Fibroblast of skin of scalp (primary cell): ENCODE measurements at regions not wholly inside any gene's neighbourhood (a gene's known extent, or its start where the extent isn't known, plus 50 kb on each side); places are given as distances from the start of the nearest gene placed in this dataset.
"Not testable (repeated sequence)": the region's sequence is repeated elsewhere in the genome, so short reads cannot be mapped to it uniquely, and the experiment has no call there.

Experiments
- DNase-seq: peaks from one replicate; pipeline ENCODE4 v3.0.0-alpha.2; 2013

GRCh38 chr5:116824751-116825438, 250.3 kb upstream of the SEMA6A start:
- DNase-seq = no peak

- no peak for DNase-seq
Observed at GRCh38 chr5:116814626-116815385, 240.2 kb upstream of the SEMA6A start.

GRCh38 chr5:116813906-116814305, 239.3 kb upstream of the SEMA6A start:
- DNase-seq = no peak

- DNase-seq = no peak
Observed at GRCh38 chr5:116813356-116813755, 238.7 kb upstream of the SEMA6A start.

GRCh38 chr5:116810951-116811350, 236.3 kb upstream of the SEMA6A start:
- DNase-seq = no peak

- no peak for DNase-seq
Observed at GRCh38 chr5:116806836-116807235, 232.2 kb upstream of the SEMA6A start.

- DNase-seq = no peak
Observed at GRCh38 chr5:116799401-116799800, 224.8 kb upstream of the SEMA6A start.

- no peak for DNase-seq
Observed at GRCh38 chr5:116795189-116795588, 220.6 kb upstream of the SEMA6A start.

GRCh38 chr5:116789522-116789921, 214.9 kb upstream of the SEMA6A start:
- DNase-seq = no peak

GRCh38 chr5:116788851-116789403, 214.3 kb upstream of the SEMA6A start:
- no peak for DNase-seq

GRCh38 chr5:116787570-116787969, 212.9 kb upstream of the SEMA6A start:
- DNase-seq = no peak

- peak; percentile 21 for DNase-seq
Observed at GRCh38 chr5:116785106-116785505, 210.5 kb upstream of the SEMA6A start.

- DNase-seq = no peak
Observed at GRCh38 chr5:116779846-116780245, 205.2 kb upstream of the SEMA6A start.

GRCh38 chr5:116778651-116779280, 204.1 kb upstream of the SEMA6A start:
- DNase-seq = no peak

- DNase-seq = no peak
Observed at GRCh38 chr5:116778032-116778431, 203.4 kb upstream of the SEMA6A start.

GRCh38 chr5:116773926-116774325, 199.3 kb upstream of the SEMA6A start:
- no peak for DNase-seq

- DNase-seq = no peak
Observed at GRCh38 chr5:116772806-116773205, 198.2 kb upstream of the SEMA6A start.

- DNase-seq = no peak
Observed at GRCh38 chr5:116772152-116772501, 197.5 kb upstream of the SEMA6A start.

- peak; percentile 38 for DNase-seq
Observed at GRCh38 chr5:116771466-116772151, 197.0 kb upstream of the SEMA6A start.

GRCh38 chr5:116769953-116770352, 195.3 kb upstream of the SEMA6A start:
- not testable (repeated sequence) for DNase-seq

GRCh38 chr5:116769470-116769869, 194.8 kb upstream of the SEMA6A start:
- no peak for DNase-seq

- DNase-seq = peak; percentile 83
Observed at GRCh38 chr5:116766470-116766947, 191.9 kb upstream of the SEMA6A start.

GRCh38 chr5:116765441-116765840, 190.8 kb upstream of the SEMA6A start:
- DNase-seq = peak; percentile 15
